ENCODE measurements at regions not wholly inside any gene's neighbourhood (a gene's known extent, or its start where the extent isn't known, plus 50 kb on each side); places are given as distances from the start of the nearest gene placed in this dataset.

- ChIA-PET POLR2A (no interaction called here), CTCF (interaction anchor here (0.7 to 0.8 kb wide), 2 partner anchors 8 to 10 kb away, joined by 3 read pairs; no protein-coding TSS in a partner anchor)
- DNase-seq (ENCODE audit: low read depth, low spot score) = no peak
- no peak overlapping the region for H3K4me3 ChIP-seq (ENCODE audit: low read depth, low read length)
- TF ChIP-seq, protein P1, sequence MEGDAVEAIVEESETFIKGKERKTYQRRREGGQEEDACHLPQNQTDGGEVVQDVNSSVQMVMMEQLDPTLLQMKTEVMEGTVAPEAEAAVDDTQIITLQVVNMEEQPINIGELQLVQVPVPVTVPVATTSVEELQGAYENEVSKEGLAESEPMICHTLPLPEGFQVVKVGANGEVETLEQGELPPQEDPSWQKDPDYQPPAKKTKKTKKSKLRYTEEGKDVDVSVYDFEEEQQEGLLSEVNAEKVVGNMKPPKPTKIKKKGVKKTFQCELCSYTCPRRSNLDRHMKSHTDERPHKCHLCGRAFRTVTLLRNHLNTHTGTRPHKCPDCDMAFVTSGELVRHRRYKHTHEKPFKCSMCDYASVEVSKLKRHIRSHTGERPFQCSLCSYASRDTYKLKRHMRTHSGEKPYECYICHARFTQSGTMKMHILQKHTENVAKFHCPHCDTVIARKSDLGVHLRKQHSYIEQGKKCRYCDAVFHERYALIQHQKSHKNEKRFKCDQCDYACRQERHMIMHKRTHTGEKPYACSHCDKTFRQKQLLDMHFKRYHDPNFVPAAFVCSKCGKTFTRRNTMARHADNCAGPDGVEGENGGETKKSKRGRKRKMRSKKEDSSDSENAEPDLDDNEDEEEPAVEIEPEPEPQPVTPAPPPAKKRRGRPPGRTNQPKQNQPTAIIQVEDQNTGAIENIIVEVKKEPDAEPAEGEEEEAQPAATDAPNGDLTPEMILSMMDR (IDR thresholded peaks at IDR 0.05; ENCODE audit: insufficient read depth, low read length, missing control alignments) = no peak
Observed at GRCh38 chr10:4260483-4261124, 475.6 kb upstream of the KLF6 start.

GRCh38 chr10:4257939-4258465 lies 473.0 kb upstream of the KLF6 start:
- POLR2A ChIA-PET = interaction anchor here (0.9 kb wide), 1 partner anchor 473 kb away, joined by 4 read pairs; the partner anchor contains the start of gene KLF6
- DNase-seq (ENCODE audit: low read depth, low spot score) = no peak

DNA sequence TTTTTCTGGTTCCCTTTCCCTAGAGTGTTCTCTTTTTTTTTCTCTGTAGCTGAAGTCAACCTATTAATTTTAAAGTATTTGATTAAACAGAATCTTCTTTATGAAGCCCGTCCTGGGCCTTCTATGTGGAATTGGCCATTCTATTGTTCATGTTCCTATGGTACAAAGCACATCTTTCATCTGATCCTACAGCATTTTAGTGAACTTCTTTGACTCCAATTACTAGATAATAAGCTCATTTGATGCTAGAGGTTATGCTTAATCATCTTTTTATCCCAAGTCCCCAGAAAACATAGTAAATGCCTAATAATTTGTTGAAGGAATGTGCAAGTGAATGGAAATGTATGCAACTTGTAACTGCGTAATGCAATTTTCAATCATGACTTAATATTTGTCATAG lies 472.0 kb upstream of the KLF6 start:
- TF ChIP-seq, protein P1 (IDR thresholded peaks at IDR 0.05; ENCODE audit: insufficient read depth, low read length, missing control alignments) = no peak
- POLR2A ChIA-PET = interaction anchor here (0.9 kb wide), 1 partner anchor 472 kb away, joined by 4 read pairs; the partner anchor contains the start of gene KLF6
- DNase-seq (ENCODE audit: low read depth, low spot score) = no peak
- H3K4me3 ChIP-seq (ENCODE audit: low read depth, low read length) = no peak overlapping the region
- CTCF ChIA-PET = no interaction called here

More at GRCh38 chr10:4257939-4258465, 473.0 kb upstream of the KLF6 start:
- CTCF ChIA-PET = no interaction called here
- TF ChIP-seq, protein P1 (IDR thresholded peaks at IDR 0.05; ENCODE audit: insufficient read depth, low read length, missing control alignments) = no peak
- H3K4me3 ChIP-seq (ENCODE audit: low read depth, low read length) = no peak overlapping the region

DNA sequence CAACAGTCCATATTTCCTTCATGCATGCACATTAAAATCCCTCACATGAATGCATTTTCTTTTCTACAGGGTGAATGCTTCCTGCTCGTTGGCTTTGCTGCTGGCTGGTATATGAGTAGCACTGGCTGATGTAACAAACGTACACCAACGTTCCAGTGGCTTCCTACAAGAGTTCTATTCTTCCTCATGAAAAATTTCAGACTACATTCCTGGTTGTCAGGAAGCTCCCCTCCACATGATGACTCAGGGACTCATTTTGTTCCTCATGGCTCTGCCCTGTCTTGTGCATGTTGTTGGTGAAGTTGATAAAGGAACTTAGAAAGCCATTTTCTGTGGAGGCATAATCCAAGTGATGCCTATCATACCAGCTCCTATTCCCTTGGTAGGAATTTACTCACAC lies 470.7 kb upstream of the KLF6 start:
- CTCF ChIA-PET = interaction anchor here (0.6 to 3.4 kb wide), 2 partner anchors 12 to 1009 kb away, joined by 3 to 11 read pairs; no protein-coding TSS in a partner anchor

GRCh38 chr10:4254101-4254994 lies 469.3 kb upstream of the KLF6 start:
- ChIA-PET CTCF (interaction anchor here (0.7 to 3.4 kb wide), 5 partner anchors 9 to 35 kb away, joined by 3 to 11 read pairs (median 3); no protein-coding TSS in a partner anchor), POLR2A (interaction anchor here (0.6 to 1.3 kb wide), 3 partner anchors 80 to 449 kb away, joined by 3 to 5 read pairs (median 4); no protein-coding TSS in a partner anchor)
- TF ChIP-seq, protein P1 (IDR thresholded peaks at IDR 0.05; ENCODE audit: insufficient read depth, low read length, missing control alignments) = no peak
- peak; percentile 78 for DNase-seq (ENCODE audit: low read depth, low spot score)
- H3K4me3 ChIP-seq (ENCODE audit: low read depth, low read length) = no peak overlapping the region

More for the DNA sequence above, 470.7 kb upstream of the KLF6 start:
- no peak overlapping the region for H3K4me3 ChIP-seq (ENCODE audit: low read depth, low read length)
- TF ChIP-seq, protein P1 (IDR thresholded peaks at IDR 0.05; ENCODE audit: insufficient read depth, low read length, missing control alignments) = no peak
- DNase-seq (ENCODE audit: low read depth, low spot score) = no peak
- POLR2A ChIA-PET = no interaction called here

All from AG04449 (cell line).